ENCODE measurements at regions not wholly inside any gene's neighbourhood (a gene's known extent, or its start where the extent isn't known, plus 50 kb on each side); places are given as distances from the start of the nearest gene placed in this dataset.

DNA sequence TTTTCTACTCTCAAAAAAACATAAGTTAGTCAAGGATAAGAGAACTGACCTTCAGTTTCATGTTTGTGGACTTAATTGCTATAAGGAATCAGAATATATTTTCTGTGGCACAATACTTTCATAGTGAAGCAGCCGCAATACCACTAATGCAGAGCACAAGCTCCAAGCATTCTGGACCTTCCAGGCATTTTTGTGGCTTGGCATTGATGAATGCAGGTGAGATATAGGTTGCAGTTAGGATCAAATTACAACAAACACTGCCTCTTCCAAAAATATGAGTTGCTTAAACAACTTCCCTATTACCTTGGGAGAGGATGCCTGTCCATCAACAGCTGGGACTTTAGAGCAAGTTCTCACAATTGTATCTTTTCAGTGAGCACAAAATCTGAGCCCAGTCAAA, 162.8 kb upstream of the RSPO3 start:
- TF ChIP-seq CTCF (IDR thresholded peaks at IDR 0.05) (no peak), POLR2A (IDR thresholded peaks at IDR 0.05) (no peak)
